KMS-11 (cell line): ENCODE measurements at regions not wholly inside any gene's neighbourhood (a gene's known extent, or its start where the extent isn't known, plus 50 kb on each side); places are given as distances from the start of the nearest gene placed in this dataset.

Experiments used
- H2AFZ ChIP-seq: fragments of 200-600 bp; sonication (generic); 2 replicates; pipeline ENCODE4 v1.6.1; 2016; ENCODE audit warnings: antibody characterized with exemption, mixed run types, low read depth
- H3K27ac ChIP-seq: fragments of 200-600 bp; sonication (generic); 2 replicates; pipeline ENCODE4 v1.6.1; 2016; ENCODE audit warnings: mild to moderate bottlenecking, mixed run types
- H3K27me3 ChIP-seq: fragments of 200-600 bp; sonication (generic); 2 replicates; pipeline ENCODE4 v1.6.1; 2017; ENCODE audit warnings: mild to moderate bottlenecking, low read depth, mixed run types, moderate library complexity; ENCODE audit not compliant: insufficient read depth
- H3K36me3 ChIP-seq: fragments of 200-600 bp; sonication (generic); 2 replicates; pipeline ENCODE4 v1.6.1; 2017; ENCODE audit warnings: mild to moderate bottlenecking, mixed run types; ENCODE audit not compliant: insufficient read depth
- H3K4me1 ChIP-seq: fragments of 200-600 bp; sonication (generic); 2 replicates; pipeline ENCODE4 v1.6.1; 2016; ENCODE audit warnings: mild to moderate bottlenecking, low read depth, mixed run types; ENCODE audit not compliant: poor library complexity, severe bottlenecking
- H3K4me2 ChIP-seq: fragments of 200-600 bp; sonication (generic); 2 replicates; pipeline ENCODE4 v1.7.0; 2016; ENCODE audit warnings: mild to moderate bottlenecking, mixed run types
- H3K4me3 ChIP-seq: fragments of 200-600 bp; sonication (generic); IDR thresholded peaks from 2 replicates; pipeline ENCODE4 v1.6.1; 2017; ENCODE audit warnings: low read depth, low read length, mixed read lengths; ENCODE audit not compliant: insufficient read depth
- H3K79me2 ChIP-seq: fragments of 200-600 bp; sonication (generic); 2 replicates; pipeline ENCODE4 v1.6.1; 2016; ENCODE audit warnings: low read depth, mixed run types; ENCODE audit not compliant: insufficient read depth
- H3K9ac ChIP-seq: fragments of 200-600 bp; sonication (generic); 2 replicates; pipeline ENCODE4 v1.6.1; 2016; ENCODE audit warnings: mild to moderate bottlenecking, mixed run types
- H4K20me1 ChIP-seq: fragments of 200-600 bp; sonication (generic); 2 replicates; pipeline ENCODE4 v1.6.1; 2016; ENCODE audit warnings: mild to moderate bottlenecking, mixed run types; ENCODE audit not compliant: insufficient read depth
- TF ChIP-seq, protein P1 (sequence below): fragments of 200-600 bp; sonication (generic); conservative IDR thresholded peaks from 2 replicates; pipeline ENCODE4 v1.6.1; 2017; ENCODE audit warnings: low read depth, mild to moderate bottlenecking, antibody characterized with exemption, low read length, moderate library complexity, mixed read lengths

GRCh38 chr3:21292971-21293370, 458.0 kb downstream of the ZNF385D start:
- TF ChIP-seq, protein P1, sequence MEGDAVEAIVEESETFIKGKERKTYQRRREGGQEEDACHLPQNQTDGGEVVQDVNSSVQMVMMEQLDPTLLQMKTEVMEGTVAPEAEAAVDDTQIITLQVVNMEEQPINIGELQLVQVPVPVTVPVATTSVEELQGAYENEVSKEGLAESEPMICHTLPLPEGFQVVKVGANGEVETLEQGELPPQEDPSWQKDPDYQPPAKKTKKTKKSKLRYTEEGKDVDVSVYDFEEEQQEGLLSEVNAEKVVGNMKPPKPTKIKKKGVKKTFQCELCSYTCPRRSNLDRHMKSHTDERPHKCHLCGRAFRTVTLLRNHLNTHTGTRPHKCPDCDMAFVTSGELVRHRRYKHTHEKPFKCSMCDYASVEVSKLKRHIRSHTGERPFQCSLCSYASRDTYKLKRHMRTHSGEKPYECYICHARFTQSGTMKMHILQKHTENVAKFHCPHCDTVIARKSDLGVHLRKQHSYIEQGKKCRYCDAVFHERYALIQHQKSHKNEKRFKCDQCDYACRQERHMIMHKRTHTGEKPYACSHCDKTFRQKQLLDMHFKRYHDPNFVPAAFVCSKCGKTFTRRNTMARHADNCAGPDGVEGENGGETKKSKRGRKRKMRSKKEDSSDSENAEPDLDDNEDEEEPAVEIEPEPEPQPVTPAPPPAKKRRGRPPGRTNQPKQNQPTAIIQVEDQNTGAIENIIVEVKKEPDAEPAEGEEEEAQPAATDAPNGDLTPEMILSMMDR = no peak
- Histone ChIP-seq H3K27ac (no peak overlapping the region), H3K4me1 (no peaks in the 10 kb centered on the region), H2AFZ (no peak overlapping the region), H3K4me2 (no peak overlapping the region), H3K36me3 (no peaks in the 10 kb centered on the region), H3K27me3 (no peaks in the 10 kb centered on the region), H3K79me2 (no peaks in the 10 kb centered on the region), H3K9ac (no peak overlapping the region), H3K4me3 (no peak overlapping the region), H4K20me1 (no peaks in the 10 kb centered on the region)

DNA sequence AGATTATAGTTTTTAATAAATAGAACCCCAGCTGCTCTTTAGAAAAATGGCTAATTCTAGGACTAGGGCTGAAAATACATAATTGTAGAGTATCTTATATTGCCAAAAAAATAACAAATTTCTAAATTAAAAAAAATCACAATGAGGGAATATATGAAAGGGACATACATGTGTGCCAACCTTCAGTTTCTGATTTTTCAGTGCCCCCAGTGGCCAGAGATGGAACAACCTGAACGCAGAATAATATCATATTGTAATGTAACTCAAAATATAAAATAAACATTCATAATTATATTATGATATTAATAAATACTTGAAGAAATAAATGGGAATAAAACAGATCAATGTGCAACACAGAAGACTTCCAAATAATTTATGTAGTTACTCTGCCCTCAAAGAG, 460.5 kb downstream of the ZNF385D start:
- TF ChIP-seq, protein P1 = no peak; the same call in 1 of the 2 replicates
- H3K27ac ChIP-seq = no peak overlapping the region
- H3K4me3 ChIP-seq = no peak overlapping the region
- no peaks in the 10 kb centered on the region for H3K27me3 ChIP-seq
- no peaks in the 10 kb centered on the region for H3K4me1 ChIP-seq
- no peaks in the 10 kb centered on the region for H3K79me2 ChIP-seq
- no peaks in the 10 kb centered on the region for H4K20me1 ChIP-seq
- no peak overlapping the region for H3K9ac ChIP-seq
- H3K36me3 ChIP-seq = no peaks in the 10 kb centered on the region
- no peak overlapping the region for H2AFZ ChIP-seq
- no peak overlapping the region for H3K4me2 ChIP-seq

DNA sequence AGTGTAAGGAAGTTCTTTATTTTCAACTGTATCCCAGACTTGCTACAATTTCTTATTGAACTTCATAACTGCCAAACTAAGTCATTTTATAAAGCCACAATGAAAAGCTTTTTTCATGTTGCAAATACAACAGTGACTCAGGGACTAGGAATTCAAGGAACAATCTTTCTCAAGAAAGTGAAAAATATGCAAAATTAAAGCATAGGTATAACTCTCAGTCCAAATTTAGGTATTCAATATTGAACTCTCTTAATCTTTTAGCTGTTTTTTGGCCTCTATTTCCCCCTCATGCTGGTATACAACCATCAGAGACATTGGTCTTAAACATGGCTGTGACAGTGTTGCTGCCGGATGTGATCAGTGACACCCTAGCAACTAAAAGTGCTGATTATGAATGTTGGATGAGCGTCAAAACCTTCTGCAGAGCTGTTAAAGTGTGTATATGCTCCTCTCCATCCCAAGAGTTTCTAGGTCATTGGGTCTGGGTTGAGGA, 476.9 kb downstream of the ZNF385D start:
- Histone ChIP-seq H3K4me2 (no peak overlapping the region), H4K20me1 (no peaks in the 10 kb centered on the region), H3K9ac (no peak overlapping the region), H3K79me2 (no peaks in the 10 kb centered on the region), H3K4me3 (no peak overlapping the region), H3K27me3 (no peaks in the 10 kb centered on the region), H2AFZ (no peak overlapping the region), H3K4me1 (no peaks in the 10 kb centered on the region), H3K27ac (no peak overlapping the region), H3K36me3 (no peaks in the 10 kb centered on the region)
- TF ChIP-seq, protein P1 = no peak

DNA sequence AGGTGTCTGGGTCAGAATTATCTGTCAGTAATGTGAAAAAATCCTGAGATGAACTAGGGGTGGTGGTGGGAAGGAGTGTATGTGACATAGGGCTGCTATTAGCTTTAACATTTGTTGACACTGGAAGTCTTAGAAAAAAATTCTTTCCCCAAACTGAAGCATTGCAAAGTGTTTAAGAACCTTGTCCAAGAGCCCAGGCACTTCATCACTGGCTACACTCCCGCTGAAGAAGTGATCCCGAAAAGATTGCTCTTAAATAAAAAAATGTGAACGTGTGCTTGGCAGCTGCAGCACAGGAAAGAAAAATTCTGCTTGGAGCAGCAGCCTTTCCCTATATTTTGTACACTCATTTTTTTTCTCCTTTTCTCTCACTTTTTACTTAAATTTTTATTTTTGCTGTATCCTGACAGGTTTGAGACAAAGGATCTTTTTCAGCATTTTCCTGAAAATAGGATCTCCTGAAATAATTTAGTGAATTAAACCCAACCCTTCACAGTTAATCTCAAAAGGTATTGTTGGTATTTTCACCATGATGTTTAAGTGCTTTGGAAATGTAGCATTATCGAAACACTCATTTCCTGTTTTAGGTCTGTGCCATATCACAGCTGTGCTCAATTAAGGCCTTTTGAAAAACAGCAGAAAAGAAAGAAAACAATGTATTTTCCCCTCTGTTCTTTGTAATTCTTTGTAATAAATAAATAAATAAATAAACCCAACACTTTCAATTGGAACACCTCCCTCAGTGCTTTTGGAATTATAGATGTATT, 477.6 kb downstream of the ZNF385D start:
- H2AFZ ChIP-seq = no peak overlapping the region
- no peak overlapping the region for H3K4me3 ChIP-seq
- TF ChIP-seq, protein P1 = no peak
- H3K36me3 ChIP-seq = no peaks in the 10 kb centered on the region
- H3K4me1 ChIP-seq = no peaks in the 10 kb centered on the region
- H3K4me2 ChIP-seq = no peak overlapping the region
- H3K9ac ChIP-seq = no peak overlapping the region
- no peaks in the 10 kb centered on the region for H3K27me3 ChIP-seq
- H3K79me2 ChIP-seq = no peaks in the 10 kb centered on the region
- no peak overlapping the region for H3K27ac ChIP-seq
- H4K20me1 ChIP-seq = no peaks in the 10 kb centered on the region
